Common myeloid progenitor, CD34-positive (primary cell): ENCODE measurements at regions not wholly inside any gene's neighbourhood (a gene's known extent, or its start where the extent isn't known, plus 50 kb on each side); places are given as distances from the start of the nearest gene placed in this dataset.

Experiments
- CTCF ChIA-PET: fragments of 350-600 bp; sonication (Branson Sonifier 250); formaldehyde crosslinking; loops from one replicate; lab custom pipeline; 2021; ENCODE audit warnings: antibody characterized with exemption; lab: Charles Lee
- POLR2A ChIA-PET: fragments of 350-600 bp; sonication (Branson Sonifier 250); formaldehyde crosslinking; loops from one replicate; lab custom pipeline; 2021; ENCODE audit warnings: antibody characterized with exemption; lab: Charles Lee
- DNase-seq, 3 donors: peaks; one replicate each; pipeline versions ENCODE4 v3.0.0 to v3.0.0-alpha.2; 2013
- H3K27ac ChIP-seq, 2 experiments: 1 replicate in 1 of 2; 2 replicates in 1 of 2; pipeline ENCODE4 v1.7.0; 2013; ENCODE audit warnings: inconsistent platforms in 2 of 2, low read length in 2 of 2, mild to moderate bottlenecking in 2 of 2, low read depth in 1 of 2, moderate library complexity in 1 of 2; ENCODE audit not compliant: severe bottlenecking in 2 of 2, insufficient read depth in 1 of 2, poor library complexity in 1 of 2
- H3K27me3 ChIP-seq, 5 experiments: replicated peaks in 2 of 5; 1 replicate in 3 of 5; 2 replicates in 2 of 5; pipeline versions ENCODE4 v1.6.1 to v1.7.0; 2013; ENCODE audit warnings: low read length in 4 of 5, mild to moderate bottlenecking in 2 of 5, moderate library complexity in 2 of 5, inconsistent platforms in 1 of 5; ENCODE audit not compliant: insufficient read depth in 5 of 5, control insufficient read depth in 4 of 5
- H3K36me3 ChIP-seq, 4 experiments: 1 replicate in 2 of 4; 2 replicates in 2 of 4; pipeline versions ENCODE4 v1.6.1 to v1.7.0; 2013; ENCODE audit warnings: low read length in 3 of 4, control low read depth in 1 of 4, mild to moderate bottlenecking in 1 of 4; ENCODE audit not compliant: control insufficient read depth in 4 of 4, insufficient read depth in 4 of 4
- H3K4me1 ChIP-seq, 4 experiments: 1 replicate in 3 of 4; 2 replicates in 1 of 4; pipeline versions ENCODE4 v1.6.1 to v1.7.1; 2013; ENCODE audit warnings: low read length in 3 of 4, mild to moderate bottlenecking in 3 of 4, control low read depth in 1 of 4, inconsistent platforms in 1 of 4, moderate library complexity in 1 of 4; ENCODE audit not compliant: control insufficient read depth in 4 of 4, insufficient read depth in 4 of 4; ENCODE audit errors: control extremely low read depth in 1 of 4
- H3K4me3 ChIP-seq, 7 experiments: 1 replicate in 4 of 7; 2 replicates in 3 of 7; pipeline versions ENCODE4 v1.5.1 to v1.7.0; 2013; ENCODE audit warnings: mild to moderate bottlenecking in 7 of 7, low read length in 6 of 7, moderate library complexity in 6 of 7, inconsistent platforms in 2 of 7, low read depth in 2 of 7, control low read depth in 1 of 7; ENCODE audit not compliant: insufficient read depth in 4 of 7, control insufficient read depth in 1 of 7; ENCODE audit errors: extremely low read depth in 1 of 7
- H3K9me3 ChIP-seq, 5 experiments: 1 replicate in 4 of 5; 2 replicates in 1 of 5; pipeline versions ENCODE4 v1.6.1 to v1.7.1; 2013; ENCODE audit warnings: low read length in 4 of 5, mild to moderate bottlenecking in 2 of 5, inconsistent platforms in 1 of 5, low read depth in 1 of 5, moderate library complexity in 1 of 5; ENCODE audit not compliant: control insufficient read depth in 4 of 5, insufficient read depth in 2 of 5; ENCODE audit errors: control extremely low read depth in 1 of 5
- WGBS: methylation state at CpG from one replicate; pipeline ENCODE4 v1.1.5; 2013; ENCODE audit not compliant: insufficient coverage; 5-methylcytosine and 5-hydroxymethylcytosine counted together

DNA sequence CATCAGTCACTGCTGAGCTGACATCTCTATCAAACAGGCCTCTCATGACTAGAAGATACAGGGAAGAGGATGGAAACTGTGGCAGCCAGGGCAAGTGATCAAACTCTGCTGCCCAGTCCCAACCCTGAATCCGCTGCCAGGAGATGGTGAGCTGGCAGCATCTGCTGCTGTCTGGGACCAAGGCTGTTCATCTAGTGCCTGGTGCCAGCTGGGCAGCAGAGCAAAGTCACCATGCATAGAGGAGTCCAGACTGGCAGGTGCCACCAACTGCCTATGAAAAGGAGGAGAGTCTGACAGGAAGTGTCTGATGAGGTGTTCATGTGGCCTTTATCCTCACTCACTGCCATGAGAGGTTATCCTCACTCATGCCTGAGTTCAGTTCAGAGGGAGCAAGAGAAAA is 518.9 kb downstream of the MID1IP1 start:
- no peak for DNase-seq
- Histone ChIP-seq H3K36me3 (no peaks in the 10 kb centered on the region), H3K4me3 (no peak overlapping the region), H3K4me1 (no peaks in the 10 kb centered on the region), H3K27me3 (no peaks in the 10 kb centered on the region), H3K27ac (no peak overlapping the region), H3K9me3 (no peaks in the 10 kb centered on the region)
- POLR2A ChIA-PET = no interaction called here
- CTCF ChIA-PET = no interaction called here
- WGBS = 100% methylated on average over 1 of the region's 1 CpG

DNA sequence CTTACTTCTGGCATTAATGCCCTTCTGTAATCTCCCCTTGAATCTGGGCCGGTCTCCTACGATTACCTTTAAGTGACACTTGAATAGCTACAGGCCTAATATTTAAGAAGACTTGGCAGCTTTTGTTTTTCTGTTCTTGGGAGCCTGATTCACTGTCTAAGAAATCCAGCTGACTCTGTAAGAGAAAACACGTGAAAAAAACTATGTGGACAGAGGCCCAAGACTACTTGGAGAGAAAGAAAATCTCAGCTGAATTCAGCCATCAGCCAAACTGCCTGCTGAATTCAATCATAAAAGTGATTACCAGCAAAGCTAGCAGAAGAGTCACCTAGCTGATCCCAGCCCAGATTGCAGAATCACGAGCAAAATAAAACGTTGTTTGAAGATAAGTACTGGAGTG is 521.2 kb downstream of the MID1IP1 start:
- ChIA-PET CTCF (interaction anchor here (0.9 to 1.4 kb wide), 2 partner anchors 9 to 15 kb away, joined by 3 read pairs; no protein-coding TSS in a partner anchor), POLR2A (no interaction called here)
- H3K36me3 ChIP-seq = no peaks in the 10 kb centered on the region
- H3K9me3 ChIP-seq = no peaks in the 10 kb centered on the region
- no peaks in the 10 kb centered on the region for H3K4me1 ChIP-seq
- H3K27ac ChIP-seq = no peak overlapping the region
- no peaks in the 10 kb centered on the region for H3K27me3 ChIP-seq
- no peak for DNase-seq
- WGBS = 93% methylated on average over 5 of the region's 5 CpGs
- no peak overlapping the region for H3K4me3 ChIP-seq

GRCh38 chrX:39324233-39324930 is 523.1 kb downstream of the MID1IP1 start:
- no peaks in the 10 kb centered on the region for H3K9me3 ChIP-seq
- H3K4me1 ChIP-seq = no peaks in the 10 kb centered on the region
- no peak for DNase-seq
- H3K27ac ChIP-seq = no peak overlapping the region
- H3K4me3 ChIP-seq = no peak overlapping the region
- H3K27me3 ChIP-seq = no peaks in the 10 kb centered on the region
- ChIA-PET CTCF (no interaction called here), POLR2A (no interaction called here)
- H3K36me3 ChIP-seq = no peaks in the 10 kb centered on the region
- WGBS = 80% methylated on average over 1 of the region's 2 CpGs

DNA sequence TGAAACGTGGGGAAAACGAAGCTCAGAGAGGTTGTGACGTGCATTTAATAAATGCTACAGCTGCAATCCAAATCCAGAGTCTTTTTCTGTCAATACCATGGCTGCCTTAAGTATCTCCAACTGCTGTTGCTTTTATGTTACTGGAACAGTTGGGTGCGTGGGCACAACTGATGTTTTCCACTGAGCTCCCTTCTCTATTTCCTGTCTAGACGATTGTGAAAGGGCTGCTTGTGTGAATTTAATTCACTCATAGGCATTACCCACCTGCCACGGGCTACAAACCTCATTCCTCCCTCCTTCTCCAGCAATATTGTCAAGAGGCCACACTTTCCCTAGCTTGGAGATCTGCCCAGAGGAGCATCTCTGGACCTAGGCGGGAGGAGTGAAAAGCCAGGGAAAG is 526.0 kb downstream of the MID1IP1 start:
- no peak for DNase-seq
- WGBS = 74% methylated on average over 6 of the region's 7 CpGs
- Histone ChIP-seq H3K4me1 (peaks cover 0 to 8% (median under 1%) of the 10 kb centered on the region in 4 experiments), H3K9me3 (no peaks in the 10 kb centered on the region), H3K4me3 (no peak overlapping the region), H3K27ac (no peak overlapping the region), H3K36me3 (no peaks in the 10 kb centered on the region), H3K27me3 (peaks cover 0 to 3% (median 0%) of the 10 kb centered on the region in 5 experiments)
- ChIA-PET CTCF (no interaction called here), POLR2A (no interaction called here)

DNA sequence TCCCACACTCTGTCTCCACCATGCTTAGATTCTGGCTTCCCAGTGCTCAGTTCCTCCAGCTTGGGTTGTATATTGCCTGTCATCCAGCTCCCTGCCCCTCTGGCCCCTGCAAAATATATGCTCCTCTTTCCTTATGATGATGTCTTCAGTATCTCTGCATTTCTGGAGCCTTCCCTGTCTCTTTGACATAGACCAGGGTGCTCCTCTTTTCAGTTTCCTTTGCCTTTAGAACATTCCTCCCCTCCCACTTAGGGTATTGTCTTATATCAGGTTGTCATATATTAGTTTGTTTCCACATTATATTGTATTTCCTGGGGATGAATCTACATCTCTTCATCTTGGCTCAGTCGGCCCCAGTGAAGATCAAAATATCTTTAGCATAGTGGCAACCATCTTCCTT is 526.4 kb downstream of the MID1IP1 start:
- ChIA-PET POLR2A (no interaction called here), CTCF (no interaction called here)
- Histone ChIP-seq H3K9me3 (no peaks in the 10 kb centered on the region), H3K36me3 (no peaks in the 10 kb centered on the region), H3K4me1 (peaks cover 0 to 8% (median under 1%) of the 10 kb centered on the region in 4 experiments), H3K4me3 (no peak overlapping the region), H3K27me3 (peaks cover 0 to 3% (median 0%) of the 10 kb centered on the region in 5 experiments), H3K27ac (no peak overlapping the region)
- no CpG with 5 or more reads among the region's 1 CpG for WGBS
- no peak for DNase-seq

GRCh38 chrX:39328661-39329060 is 527.4 kb downstream of the MID1IP1 start:
- Histone ChIP-seq H3K4me3 (no peak overlapping the region), H3K27ac (no peak overlapping the region), H3K9me3 (no peaks in the 10 kb centered on the region), H3K36me3 (no peaks in the 10 kb centered on the region), H3K27me3 (peaks cover 0 to 3% (median 0%) of the 10 kb centered on the region in 5 experiments), H3K4me1 (peaks cover 0 to 8% (median under 1%) of the 10 kb centered on the region in 4 experiments)
- 65% methylated on average over 3 of the region's 4 CpGs for WGBS
- POLR2A ChIA-PET = no interaction called here
- CTCF ChIA-PET = interaction anchor here (0.7 kb wide), 1 partner anchor 39 kb away, joined by 3 read pairs; no protein-coding TSS in a partner anchor
- no peak for DNase-seq

DNA sequence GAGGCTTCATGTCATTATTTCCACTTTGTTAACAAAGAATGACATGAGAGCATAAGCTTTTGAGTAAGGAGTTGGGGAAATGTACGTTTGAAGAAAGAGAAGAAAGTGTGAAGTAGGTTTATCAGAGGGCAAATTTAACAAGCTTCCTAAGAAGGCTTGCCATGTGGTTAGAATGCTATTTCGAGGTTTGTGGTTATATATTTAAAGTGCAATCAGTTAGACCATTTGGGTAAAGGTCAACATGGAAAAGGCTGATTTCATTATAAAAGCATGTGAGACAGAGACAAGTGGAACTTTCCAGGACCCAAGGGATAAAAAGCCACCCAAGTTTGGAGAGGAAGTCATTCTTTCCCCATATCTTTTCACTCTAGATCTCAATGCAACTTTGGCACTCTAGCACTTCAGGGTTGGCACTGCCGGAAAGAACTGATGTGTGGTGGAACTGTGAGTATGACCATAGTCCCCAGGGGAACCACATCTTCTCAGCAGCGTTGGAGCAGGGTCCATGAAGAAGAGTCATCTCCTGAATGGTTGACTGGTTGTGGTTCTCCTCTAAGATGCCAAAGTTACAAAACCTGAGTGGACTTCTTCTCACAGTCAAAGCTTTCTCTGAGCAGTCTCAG is 529.9 kb downstream of the MID1IP1 start:
- DNase-seq = peak; percentile 39 to 75 (median 58)
- Histone ChIP-seq H3K9me3 (no peaks in the 10 kb centered on the region), H3K4me3 (no peak overlapping the region), H3K27me3 (peaks cover 0 to 3% (median 0%) of the 10 kb centered on the region in 5 experiments), H3K27ac (no peak overlapping the region), H3K4me1 (peaks cover 0 to 18% (median 3%) of the 10 kb centered on the region in 4 experiments), H3K36me3 (no peaks in the 10 kb centered on the region)
- POLR2A ChIA-PET = no interaction called here
- 21% methylated on average over 2 of the region's 4 CpGs for WGBS
- CTCF ChIA-PET = interaction anchor here (0.9 to 1.4 kb wide), 2 partner anchors 9 to 44 kb away, joined by 3 read pairs; no protein-coding TSS in a partner anchor
